Hematopoietic multipotent progenitor cell treated with erythropoietin and hydrocortisone succinate and interleukin-3 and kit ligand, for 8 days (in vitro differentiated cells): ENCODE measurements at regions not wholly inside any gene's neighbourhood (a gene's known extent, or its start where the extent isn't known, plus 50 kb on each side); places are given as distances from the start of the nearest gene placed in this dataset.
A peak's percentile ranks its signal among the peaks of the same experiment; 100 is the strongest.

Experiments
- DNase-seq: peaks from one replicate; pipeline ENCODE4 v3.0.0-alpha.2; 2015

GRCh38 chr2:200146501-200146900, 160.0 kb upstream of the SPATS2L start:
- DNase-seq = no peak

GRCh38 chr2:200147371-200147770, 159.1 kb upstream of the SPATS2L start:
- no peak for DNase-seq

DNA sequence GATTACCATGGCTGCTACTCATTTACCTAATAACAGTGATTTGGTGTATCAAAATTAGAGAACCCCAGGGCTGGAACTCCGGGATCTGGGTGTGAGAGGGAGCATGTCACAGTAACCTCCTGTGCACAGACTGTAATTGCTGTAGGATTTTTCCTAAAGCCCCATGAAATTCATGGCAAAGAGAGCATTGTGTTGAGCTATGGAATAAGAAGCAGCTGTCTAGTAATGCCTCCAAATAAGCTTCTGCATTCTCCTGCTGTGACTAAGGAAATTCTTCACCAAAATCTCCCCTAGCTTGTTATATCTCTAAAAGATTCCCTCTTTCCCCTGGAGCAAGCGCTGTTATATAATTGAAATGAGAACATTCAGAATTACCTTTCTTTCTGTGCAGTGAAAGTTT, 158.1 kb upstream of the SPATS2L start:
- DNase-seq = no peak

DNA sequence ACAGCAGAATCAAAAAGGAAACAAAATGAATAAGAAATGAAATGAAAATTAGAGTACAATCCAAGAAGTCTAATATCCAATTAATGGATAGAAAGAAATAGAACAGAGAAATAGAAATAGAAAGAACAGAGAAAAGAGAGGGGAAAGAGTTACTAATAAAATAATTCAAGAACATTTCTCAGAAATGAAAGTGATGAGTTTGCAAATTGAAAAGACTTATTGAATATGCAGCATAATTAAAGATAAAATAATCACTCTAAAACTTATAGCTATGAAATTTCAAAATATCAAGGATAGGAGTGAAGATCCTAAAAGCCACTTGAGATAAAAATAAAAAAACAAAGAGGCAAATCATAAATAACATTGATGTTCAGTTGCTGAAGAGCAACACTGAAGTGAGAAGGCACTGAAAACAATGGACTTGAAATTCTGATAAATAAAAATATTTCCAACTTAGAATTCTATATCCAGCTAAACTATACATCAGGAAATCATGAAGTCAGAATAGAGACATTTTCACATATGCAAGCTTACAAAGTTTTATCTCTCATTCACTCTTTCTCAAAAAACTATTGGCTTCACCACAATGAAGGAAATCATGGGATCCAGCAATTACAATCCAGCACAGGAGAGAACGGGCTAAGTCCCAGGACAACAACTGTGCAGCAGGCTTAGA, 155.9 kb upstream of the SPATS2L start:
- no peak for DNase-seq

DNA sequence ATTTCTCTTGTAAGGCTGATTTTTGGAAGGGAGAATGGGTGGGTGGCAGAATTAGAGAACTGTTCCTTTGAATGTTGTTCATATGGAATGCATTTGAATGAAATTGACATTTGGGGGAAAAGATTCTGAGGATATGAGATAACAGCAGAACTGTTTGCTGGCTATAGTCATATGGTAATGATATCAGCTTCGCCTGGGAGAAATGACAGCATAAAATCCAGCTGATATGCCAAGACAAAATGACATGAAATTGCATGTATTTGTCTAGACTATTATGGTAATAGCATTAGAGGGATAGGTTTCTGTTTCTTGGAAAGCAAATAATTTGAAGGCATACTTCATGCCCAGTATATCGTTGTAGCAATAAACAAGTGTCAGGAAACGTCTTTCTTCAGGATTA, 150.8 kb upstream of the SPATS2L start:
- peak; percentile 47 for DNase-seq

DNA sequence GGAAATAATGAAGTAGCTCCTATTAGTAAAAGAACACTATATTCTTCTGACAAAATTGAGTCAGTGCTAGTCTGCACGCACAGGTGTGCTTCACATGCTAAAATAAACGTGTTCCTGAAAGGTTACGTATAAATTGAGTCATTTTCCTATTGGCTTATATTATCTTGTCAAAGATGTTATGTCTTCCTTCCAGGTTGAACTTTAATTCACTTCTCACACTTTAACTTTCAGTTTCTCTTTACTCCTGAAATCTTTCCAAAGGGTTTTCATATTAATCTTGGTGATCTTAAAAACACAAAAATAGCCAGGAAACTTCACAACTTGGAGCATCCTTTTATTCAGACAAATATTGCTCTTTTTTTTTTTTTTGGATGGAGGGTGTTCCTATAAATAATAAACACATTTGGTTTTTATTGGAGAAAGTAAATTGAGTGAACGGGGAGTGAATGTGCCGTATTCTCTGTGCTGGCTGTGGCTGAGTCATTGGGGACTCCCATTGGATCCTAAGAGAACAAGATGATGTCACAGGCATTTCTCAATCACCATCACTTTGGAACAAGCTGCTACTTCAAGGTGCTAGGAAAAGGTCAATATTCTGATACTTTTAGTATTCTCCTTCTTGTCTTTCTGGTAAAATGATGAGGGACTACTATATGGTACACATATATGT, 150.2 kb upstream of the SPATS2L start:
- DNase-seq = no peak

DNA sequence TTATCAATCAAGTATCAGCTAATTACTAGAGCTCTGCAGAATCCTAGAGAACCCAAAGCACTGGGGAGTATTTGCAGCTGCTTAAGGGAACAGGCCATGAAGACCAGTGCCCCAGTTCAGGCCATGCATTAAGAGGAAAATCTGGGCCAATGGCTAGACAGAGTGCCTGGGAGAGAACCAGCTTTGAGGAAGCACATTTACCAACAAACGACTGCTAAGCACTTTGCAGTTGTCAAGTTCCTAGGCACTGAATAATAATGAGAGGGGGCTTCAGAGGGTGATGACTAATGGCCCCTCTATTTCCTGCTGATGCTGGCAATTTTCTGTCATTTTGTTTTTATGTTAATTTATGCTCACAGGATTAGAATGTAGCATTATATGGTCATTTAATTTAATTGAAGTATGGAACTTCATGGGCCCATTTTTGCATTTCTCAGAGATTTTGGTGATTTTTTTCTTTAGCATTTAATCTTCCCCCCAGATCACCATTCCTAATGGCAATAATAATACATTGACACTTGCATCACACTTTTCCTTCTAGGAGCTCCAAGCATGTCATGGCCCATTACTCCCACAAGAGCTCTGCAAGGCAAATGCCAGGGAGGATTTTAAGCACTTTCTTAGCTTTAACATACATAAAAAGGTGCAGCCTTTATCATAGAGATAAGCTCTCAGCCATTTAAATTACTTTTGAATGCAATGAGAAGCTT, 147.7 kb upstream of the SPATS2L start:
- no peak for DNase-seq

- DNase-seq = no peak
Measured at GRCh38 chr2:200159357-200159707, 147.2 kb upstream of the SPATS2L start.

- no peak for DNase-seq
Measured at GRCh38 chr2:200159829-200160781, 146.4 kb upstream of the SPATS2L start.

GRCh38 chr2:200161458-200161857, 145.0 kb upstream of the SPATS2L start:
- DNase-seq = no peak

DNA sequence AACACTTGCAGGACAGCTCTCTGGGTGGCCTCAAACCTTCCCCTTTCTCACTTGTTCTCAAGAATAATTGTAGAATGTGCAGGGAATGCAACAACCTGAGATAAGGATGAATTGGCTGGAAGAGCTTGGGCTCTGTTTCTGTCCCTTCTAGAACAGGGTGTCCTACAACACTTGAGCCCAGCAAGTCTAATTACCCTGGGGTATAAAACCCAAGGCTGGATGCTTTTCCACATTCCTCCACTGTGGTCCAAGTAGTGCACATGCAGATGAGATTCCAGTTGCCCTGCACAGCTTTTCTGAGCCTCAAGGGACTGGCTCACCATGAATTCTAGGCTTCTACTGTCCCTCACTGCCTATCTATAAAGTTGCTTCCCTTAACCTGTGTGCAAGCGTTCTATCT, 140.8 kb upstream of the SPATS2L start:
- no peak for DNase-seq

DNA sequence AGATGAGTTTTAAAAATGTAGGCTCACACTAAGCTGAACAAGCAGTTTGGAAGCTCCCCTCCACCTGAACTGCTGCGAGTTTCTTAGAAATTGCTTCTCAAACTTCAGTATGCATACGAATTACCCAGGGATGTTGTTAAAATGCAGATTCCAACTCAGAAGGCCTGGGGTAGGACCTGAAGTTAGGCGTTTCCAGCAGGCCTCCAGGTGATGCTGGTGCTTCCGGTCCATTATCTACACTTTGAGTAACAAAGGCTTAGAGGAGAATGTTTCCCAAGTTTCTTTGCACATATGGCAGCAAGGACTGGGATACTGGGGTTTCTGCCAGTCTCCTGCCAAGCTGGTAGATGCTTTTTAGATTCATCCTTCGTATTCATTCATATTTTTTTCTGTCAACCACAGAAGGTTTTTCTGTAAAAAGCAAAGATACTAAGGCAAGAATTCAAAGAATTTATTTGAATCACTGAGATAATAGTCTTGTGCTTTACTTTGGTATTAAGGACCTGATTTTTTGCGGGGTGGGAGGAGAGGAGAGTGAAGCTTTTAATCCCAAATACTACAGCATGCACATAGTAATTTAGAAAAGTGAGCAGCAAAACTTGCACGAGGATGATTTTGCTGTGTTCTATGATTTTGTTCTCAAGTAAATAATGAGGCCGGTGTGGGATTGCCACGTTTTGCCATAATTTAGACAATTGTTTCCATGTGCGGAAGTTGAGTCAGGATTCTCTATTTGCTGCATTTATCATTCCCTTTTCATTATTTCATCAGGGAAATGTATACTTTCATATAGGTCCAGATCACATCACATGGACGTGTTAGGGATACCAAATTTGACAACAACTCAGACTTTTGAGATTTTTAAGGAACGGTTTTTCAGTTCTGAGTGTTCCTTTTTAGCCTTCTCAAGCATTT, 137.6 kb upstream of the SPATS2L start:
- DNase-seq = no peak

- no peak for DNase-seq
Measured at GRCh38 chr2:200170221-200170620, 136.3 kb upstream of the SPATS2L start.

- DNase-seq = no peak
Measured at GRCh38 chr2:200171731-200172482, 134.6 kb upstream of the SPATS2L start.

GRCh38 chr2:200172521-200172920, 134.0 kb upstream of the SPATS2L start:
- no peak for DNase-seq

- no peak for DNase-seq
Measured at GRCh38 chr2:200172944-200173581, 133.4 kb upstream of the SPATS2L start.

GRCh38 chr2:200173691-200174090, 132.8 kb upstream of the SPATS2L start:
- DNase-seq = no peak

- no peak for DNase-seq
Measured at GRCh38 chr2:200174433-200175216, 131.9 kb upstream of the SPATS2L start.

- no peak for DNase-seq
Measured at GRCh38 chr2:200177971-200178911, 128.3 kb upstream of the SPATS2L start.
